Panc1 (cell line): ENCODE measurements at regions not wholly inside any gene's neighbourhood (a gene's known extent, or its start where the extent isn't known, plus 50 kb on each side); places are given as distances from the start of the nearest gene placed in this dataset.

ENCODE experiments used
- CTCF ChIP-seq: fragments of 450-650 bp; IDR thresholded peaks from 2 replicates; pipeline ENCODE4 v1.5.1; 2017; ENCODE audit warnings: mild to moderate bottlenecking
- POLR2AphosphoS5 ChIP-seq: IDR thresholded peaks from 2 replicates; pipeline ENCODE4 v1.6.1; 2012; ENCODE audit warnings: mild to moderate bottlenecking, low read depth, low read length, moderate library complexity
- TCF7L2 ChIP-seq: IDR thresholded peaks from 2 replicates; pipeline ENCODE4 v1.6.1; 2011; ENCODE audit warnings: mild to moderate bottlenecking, low read depth, low read length, inconsistent platforms

- TF ChIP-seq TCF7L2 (no peak), CTCF (no peak), POLR2AphosphoS5 (no peak)
Observed at GRCh38 chr7:17075601-17076255, 193.9 kb upstream of the AGR3 start.
